Ishikawa (cell line): ENCODE measurements at regions not wholly inside any gene's neighbourhood (a gene's known extent, or its start where the extent isn't known, plus 50 kb on each side); places are given as distances from the start of the nearest gene placed in this dataset.

Experiments used
- CEBPB ChIP-seq: IDR thresholded peaks from 2 replicates; pipeline ENCODE4 v1.6.1; 2012
- CREB1 ChIP-seq: IDR thresholded peaks from 2 replicates; pipeline ENCODE4 v1.6.1; 2012; ENCODE audit warnings: low read depth
- EGR1 ChIP-seq: IDR thresholded peaks from 2 replicates; pipeline ENCODE4 v1.6.1; 2012
- EP300 ChIP-seq: IDR thresholded peaks from 2 replicates; pipeline ENCODE4 v1.6.1; 2012; ENCODE audit warnings: borderline replicate concordance
- FOXM1 ChIP-seq: IDR thresholded peaks from 2 replicates; pipeline ENCODE4 v1.6.1; 2012; ENCODE audit warnings: low read depth, borderline replicate concordance
- NFIC ChIP-seq: IDR thresholded peaks from 2 replicates; pipeline ENCODE4 v1.6.1; 2012
- RAD21 ChIP-seq: IDR thresholded peaks from 2 replicates; pipeline ENCODE4 v1.6.1; 2012; ENCODE audit warnings: low read depth
- TAF1 ChIP-seq: IDR thresholded peaks from 2 replicates; pipeline ENCODE4 v1.6.1; 2012; ENCODE audit warnings: low read depth, mild to moderate bottlenecking
- TCF12 ChIP-seq: IDR thresholded peaks from 2 replicates; pipeline ENCODE4 v1.6.1; 2012; ENCODE audit warnings: low read depth
- TEAD4 ChIP-seq: IDR thresholded peaks from 2 replicates; pipeline ENCODE4 v1.6.1; 2012
- YY1 ChIP-seq: IDR thresholded peaks from 2 replicates; pipeline ENCODE4 v1.6.1; 2012; ENCODE audit warnings: low read depth
- ZBTB7A ChIP-seq: IDR thresholded peaks from 2 replicates; pipeline ENCODE4 v1.6.1; 2012; ENCODE audit warnings: low read depth
- TF ChIP-seq, protein P1 (sequence below): IDR thresholded peaks from 2 replicates; pipeline ENCODE4 v1.6.1; 2012; ENCODE audit warnings: low read depth, mild to moderate bottlenecking
- TF ChIP-seq, protein P2 (sequence below): IDR thresholded peaks from 2 replicates; pipeline ENCODE4 v1.6.1; 2012
- TF ChIP-seq, protein P3 (sequence below): IDR thresholded peaks from 2 replicates; pipeline ENCODE4 v1.6.1; 2012

DNA sequence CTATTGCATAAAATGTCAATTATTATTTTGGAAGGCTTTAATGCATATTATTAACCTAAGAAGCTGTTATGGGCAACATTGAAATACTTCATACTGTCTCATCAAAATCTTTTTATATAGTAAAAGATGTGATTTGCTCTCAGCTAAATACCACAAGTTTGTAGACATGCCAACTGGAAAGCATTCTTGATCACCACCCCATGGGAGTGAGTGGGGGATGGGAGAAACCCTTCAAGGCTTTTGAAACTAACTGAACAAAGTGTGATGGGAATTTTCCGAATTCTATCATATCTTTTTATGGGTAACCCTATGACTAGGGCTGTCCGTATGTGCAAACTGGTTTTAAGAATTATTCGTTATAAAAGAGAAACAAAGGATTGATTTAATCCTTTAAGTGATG lies 377.3 kb upstream of the JAG1 start:
- TF ChIP-seq, protein P1, sequence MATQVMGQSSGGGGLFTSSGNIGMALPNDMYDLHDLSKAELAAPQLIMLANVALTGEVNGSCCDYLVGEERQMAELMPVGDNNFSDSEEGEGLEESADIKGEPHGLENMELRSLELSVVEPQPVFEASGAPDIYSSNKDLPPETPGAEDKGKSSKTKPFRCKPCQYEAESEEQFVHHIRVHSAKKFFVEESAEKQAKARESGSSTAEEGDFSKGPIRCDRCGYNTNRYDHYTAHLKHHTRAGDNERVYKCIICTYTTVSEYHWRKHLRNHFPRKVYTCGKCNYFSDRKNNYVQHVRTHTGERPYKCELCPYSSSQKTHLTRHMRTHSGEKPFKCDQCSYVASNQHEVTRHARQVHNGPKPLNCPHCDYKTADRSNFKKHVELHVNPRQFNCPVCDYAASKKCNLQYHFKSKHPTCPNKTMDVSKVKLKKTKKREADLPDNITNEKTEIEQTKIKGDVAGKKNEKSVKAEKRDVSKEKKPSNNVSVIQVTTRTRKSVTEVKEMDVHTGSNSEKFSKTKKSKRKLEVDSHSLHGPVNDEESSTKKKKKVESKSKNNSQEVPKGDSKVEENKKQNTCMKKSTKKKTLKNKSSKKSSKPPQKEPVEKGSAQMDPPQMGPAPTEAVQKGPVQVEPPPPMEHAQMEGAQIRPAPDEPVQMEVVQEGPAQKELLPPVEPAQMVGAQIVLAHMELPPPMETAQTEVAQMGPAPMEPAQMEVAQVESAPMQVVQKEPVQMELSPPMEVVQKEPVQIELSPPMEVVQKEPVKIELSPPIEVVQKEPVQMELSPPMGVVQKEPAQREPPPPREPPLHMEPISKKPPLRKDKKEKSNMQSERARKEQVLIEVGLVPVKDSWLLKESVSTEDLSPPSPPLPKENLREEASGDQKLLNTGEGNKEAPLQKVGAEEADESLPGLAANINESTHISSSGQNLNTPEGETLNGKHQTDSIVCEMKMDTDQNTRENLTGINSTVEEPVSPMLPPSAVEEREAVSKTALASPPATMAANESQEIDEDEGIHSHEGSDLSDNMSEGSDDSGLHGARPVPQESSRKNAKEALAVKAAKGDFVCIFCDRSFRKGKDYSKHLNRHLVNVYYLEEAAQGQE, result no peak
- TF ChIP-seq NFIC (no peak), RAD21 (no peak), EP300 (no peak)

DNA sequence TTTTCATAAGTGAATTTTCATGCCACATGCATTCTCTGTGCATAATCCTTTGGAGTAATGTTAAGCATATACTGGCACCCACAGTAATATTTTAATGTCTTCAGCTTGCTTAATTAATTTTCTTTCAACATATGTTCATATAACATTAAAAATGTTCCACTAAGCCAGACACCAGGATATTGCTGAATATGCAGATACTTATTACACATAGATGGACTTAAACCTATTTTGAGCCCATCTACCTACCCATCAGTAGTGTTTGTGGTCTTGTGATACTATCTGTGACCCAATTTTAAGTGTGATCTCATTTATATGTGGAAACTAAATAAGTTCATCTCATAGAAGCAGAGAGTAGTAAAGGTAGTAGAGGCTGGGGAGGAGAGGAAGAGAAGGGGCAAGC lies 379.5 kb upstream of the JAG1 start:
- TF ChIP-seq CEBPB (no peak), NFIC (no peak), ZBTB7A (no peak)

DNA sequence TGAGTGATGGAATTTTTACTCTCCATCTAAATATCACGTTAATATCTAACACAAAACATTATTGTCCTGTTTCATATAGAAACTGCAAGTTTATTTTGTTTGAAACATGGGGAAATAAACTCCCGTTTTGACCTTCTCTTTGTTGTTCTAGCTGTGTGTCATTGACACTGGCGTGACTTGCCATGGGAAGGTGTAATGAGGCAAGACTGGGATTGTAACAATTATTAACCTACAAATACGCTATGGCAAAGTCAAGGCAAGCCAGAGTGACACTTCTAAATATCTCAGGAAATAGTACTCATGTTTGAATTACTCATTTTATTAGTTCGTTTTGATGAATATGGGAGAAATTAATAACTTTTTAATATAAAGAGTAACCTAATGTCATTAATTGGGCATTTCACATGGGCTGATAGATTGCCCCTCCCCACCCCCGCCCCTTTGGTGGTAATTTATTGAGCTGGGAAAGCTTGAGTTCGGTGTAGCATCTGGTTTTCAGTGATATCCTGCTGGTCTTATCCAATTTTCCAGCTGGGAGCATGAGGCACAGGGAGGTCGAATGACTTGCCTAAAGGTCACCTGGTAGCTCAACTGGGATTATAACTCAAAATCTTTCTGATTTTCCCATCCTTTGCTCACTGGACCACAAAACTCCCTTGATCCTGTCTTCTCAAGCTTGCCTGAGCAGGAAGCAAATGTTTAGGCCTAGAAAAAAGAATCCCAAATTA lies 380.6 kb upstream of the JAG1 start:
- TF ChIP-seq CEBPB (no peak), NFIC (no peak), ZBTB7A (no peak), EGR1 (no peak), TAF1 (no peak), FOXM1 (no peak), CREB1 (no peak)
- TF ChIP-seq, protein P2, sequence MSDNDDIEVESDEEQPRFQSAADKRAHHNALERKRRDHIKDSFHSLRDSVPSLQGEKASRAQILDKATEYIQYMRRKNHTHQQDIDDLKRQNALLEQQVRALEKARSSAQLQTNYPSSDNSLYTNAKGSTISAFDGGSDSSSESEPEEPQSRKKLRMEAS, result no peak

DNA sequence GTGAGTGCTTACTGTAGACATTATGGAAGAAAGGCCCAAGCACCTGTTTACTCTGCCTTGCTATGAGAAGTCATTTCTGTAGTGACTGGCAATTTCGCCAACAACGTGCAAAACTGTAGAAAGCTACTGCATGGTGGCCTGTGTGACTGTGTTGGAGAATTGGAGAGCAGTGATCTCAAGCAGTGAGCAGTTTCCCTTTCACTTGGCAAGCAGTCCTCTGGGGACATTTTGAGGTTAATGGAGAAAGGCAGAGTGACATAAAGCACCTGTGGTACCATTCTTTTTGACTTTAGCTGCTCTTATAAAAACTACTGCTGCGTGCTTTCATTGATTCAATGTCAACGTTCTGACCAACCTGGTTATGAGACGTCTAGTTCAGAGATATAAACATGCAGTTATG lies 382.6 kb upstream of the JAG1 start:
- TF ChIP-seq NFIC, result no peak
- no peak for TF ChIP-seq RAD21
- TF ChIP-seq CREB1, result no peak
- TF ChIP-seq TCF12, result no peak
- TF ChIP-seq YY1, result no peak
- TF ChIP-seq, protein P3, sequence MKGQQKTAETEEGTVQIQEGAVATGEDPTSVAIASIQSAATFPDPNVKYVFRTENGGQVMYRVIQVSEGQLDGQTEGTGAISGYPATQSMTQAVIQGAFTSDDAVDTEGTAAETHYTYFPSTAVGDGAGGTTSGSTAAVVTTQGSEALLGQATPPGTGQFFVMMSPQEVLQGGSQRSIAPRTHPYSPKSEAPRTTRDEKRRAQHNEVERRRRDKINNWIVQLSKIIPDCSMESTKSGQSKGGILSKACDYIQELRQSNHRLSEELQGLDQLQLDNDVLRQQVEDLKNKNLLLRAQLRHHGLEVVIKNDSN, result no peak
- no peak for TF ChIP-seq CEBPB
- TF ChIP-seq, protein P2, result no peak
- no peak for TF ChIP-seq TAF1
- TF ChIP-seq TEAD4, result no peak
- no peak for TF ChIP-seq ZBTB7A
- no peak for TF ChIP-seq FOXM1

DNA sequence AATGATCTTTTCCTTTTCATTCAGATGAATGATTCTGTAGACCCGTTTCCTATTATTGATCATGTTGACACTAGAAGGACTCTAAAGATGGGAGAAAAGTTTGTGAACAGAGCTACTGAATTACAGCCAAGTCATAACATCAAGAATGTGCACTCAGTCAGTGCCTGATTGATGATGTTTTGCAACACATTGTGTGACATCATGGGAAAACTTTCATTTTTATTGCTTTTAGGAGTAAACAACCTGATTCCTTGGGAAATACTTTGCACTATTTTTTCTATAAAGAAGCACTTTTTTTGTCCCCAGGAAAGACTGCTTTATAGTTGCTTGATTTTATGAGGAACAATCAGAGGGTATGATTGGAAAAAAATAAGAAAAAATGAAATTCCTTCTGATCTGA lies 383.8 kb upstream of the JAG1 start:
- no peak for TF ChIP-seq EGR1
- no peak for TF ChIP-seq TEAD4
- TF ChIP-seq EP300, result no peak
- no peak for TF ChIP-seq CEBPB
- TF ChIP-seq, protein P2, result no peak
- TF ChIP-seq, protein P1, result no peak
- TF ChIP-seq TCF12, result no peak
- TF ChIP-seq CREB1, result no peak
- TF ChIP-seq NFIC, result no peak
- TF ChIP-seq, protein P3, result no peak
- no peak for TF ChIP-seq TAF1
- no peak for TF ChIP-seq RAD21
- TF ChIP-seq FOXM1, result no peak
- no peak for TF ChIP-seq ZBTB7A
- TF ChIP-seq YY1, result no peak

DNA sequence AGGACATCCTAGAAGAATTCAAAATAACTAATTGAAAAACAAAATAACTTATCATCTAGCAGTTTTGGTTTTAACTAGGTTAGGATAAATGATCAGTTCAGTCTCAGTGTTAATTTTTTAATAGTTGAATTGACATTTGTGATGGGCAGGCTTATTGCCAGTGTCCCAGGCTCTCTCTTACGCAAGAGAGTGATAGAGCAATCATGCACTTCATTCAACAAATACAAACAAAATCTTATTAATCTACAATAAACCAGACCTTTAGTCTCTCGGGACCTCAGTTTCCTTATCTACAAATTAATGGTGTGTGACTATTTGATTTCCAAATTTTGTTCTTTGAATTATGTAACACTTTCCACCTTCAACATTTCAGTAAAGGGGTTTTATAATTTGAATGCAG lies 385.9 kb upstream of the JAG1 start:
- no peak for TF ChIP-seq YY1
- TF ChIP-seq TAF1, result no peak
- no peak for TF ChIP-seq CREB1
- no peak; the same call in 1 of the 2 replicates for TF ChIP-seq CEBPB
- TF ChIP-seq RAD21, result no peak
- TF ChIP-seq, protein P3, result no peak
- TF ChIP-seq TEAD4, result no peak
- no peak for TF ChIP-seq EGR1
- TF ChIP-seq TCF12, result no peak
- TF ChIP-seq, protein P1, result no peak
- TF ChIP-seq NFIC, result no peak
- no peak for TF ChIP-seq EP300
- TF ChIP-seq FOXM1, result no peak
- TF ChIP-seq ZBTB7A, result no peak
